GM18907 (cell line): ENCODE measurements at regions not wholly inside any gene's neighbourhood (a gene's known extent, or its start where the extent isn't known, plus 50 kb on each side); places are given as distances from the start of the nearest gene placed in this dataset.

ENCODE experiments used
- ATAC-seq: cut with Tn5 transposase; IDR thresholded peaks from one replicate; pipeline ENCODE4 v1.9.1; 2021; ENCODE audit warnings: mild to moderate bottlenecking, moderate library complexity; ENCODE audit not compliant: unreplicated experiment

DNA sequence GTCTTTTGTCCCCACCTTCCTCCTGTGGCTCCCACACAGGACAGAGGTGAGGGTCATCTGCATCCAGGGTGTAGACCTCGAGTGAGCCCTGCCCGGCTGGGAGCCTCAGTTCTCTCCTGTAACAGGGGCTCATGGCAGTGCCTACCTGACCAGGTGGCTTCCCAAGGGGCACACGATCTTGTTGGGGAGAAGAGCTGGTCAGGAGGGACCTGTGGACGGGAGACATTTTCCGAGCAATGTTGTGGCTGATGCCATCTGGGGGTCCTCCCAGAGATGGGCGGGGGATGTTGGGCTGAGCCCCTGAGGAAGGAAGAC, 51.9 kb downstream of the CEBPB start:
- ATAC-seq, result no peak

DNA sequence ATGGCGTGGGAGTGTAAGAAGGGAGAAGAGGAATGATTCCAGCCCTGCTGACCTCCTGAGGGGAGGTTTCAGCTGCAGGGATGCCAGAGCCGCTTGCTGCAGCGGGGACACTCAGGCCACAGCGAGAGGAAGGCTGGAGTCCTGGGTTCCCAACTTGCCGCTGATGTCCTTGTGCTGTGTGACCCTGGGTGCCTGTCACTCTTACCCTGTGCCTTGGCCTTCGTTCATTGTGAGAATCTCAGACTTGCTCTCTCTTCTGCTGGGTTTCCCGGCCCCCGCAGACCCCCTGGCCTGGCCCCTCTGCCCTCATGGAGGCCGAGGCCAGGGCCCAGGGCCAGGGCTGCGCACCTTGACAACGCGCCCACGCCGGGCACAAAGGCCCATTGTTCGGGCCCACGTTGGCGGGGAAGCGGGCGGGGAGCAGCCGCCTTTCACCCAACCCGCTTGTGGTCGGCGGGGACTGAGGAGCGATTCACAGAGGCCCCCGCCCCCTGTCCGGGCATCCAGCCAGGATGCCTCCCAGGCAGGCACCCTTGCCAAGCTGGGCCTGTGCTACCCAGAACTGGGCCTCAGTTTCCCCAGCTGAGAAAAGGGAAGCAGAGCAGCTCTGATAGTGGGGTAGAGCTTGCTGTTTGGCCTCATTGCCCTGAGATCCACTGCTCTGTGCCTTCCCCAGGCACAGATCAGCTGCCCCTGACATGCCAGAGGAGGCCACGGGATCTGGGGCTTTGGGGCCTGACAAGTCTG, 52.4 kb downstream of the CEBPB start:
- ATAC-seq, result no peak

DNA sequence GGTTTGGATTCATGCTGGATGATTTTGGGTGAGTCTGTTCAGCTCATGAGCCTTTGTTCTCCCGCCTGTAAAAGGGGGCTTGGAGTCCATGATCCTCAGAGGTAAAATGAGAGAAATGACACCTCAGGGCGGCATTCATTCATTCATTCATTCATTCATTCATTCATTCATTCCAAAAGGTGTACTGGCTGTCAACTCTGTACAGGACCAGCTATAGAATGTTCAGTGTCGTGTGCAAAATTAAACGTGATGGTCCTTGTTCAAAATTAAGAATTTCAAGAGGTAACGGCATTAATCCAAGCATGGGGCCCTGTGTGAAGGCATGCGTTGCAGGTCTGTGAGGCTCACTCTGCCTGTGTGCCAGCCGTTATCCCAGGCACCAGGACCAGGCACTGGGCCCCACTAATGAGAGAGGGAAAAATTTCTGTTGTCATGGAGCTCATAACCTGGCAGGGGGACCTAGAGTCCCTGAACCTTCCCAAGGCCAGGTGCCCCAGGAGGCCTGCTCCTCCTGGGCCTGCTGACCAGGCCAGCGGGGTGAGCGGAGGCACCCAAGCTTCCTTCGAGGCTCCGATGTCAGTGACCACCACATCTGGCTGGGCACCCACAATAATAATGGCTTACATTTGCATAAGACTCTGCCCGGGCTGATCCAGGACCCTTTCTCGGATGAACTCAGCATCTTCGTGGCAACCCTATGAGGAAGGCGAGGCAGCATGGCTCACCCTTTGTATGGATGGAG, 53.2 kb downstream of the CEBPB start:
- ATAC-seq, result no peak

DNA sequence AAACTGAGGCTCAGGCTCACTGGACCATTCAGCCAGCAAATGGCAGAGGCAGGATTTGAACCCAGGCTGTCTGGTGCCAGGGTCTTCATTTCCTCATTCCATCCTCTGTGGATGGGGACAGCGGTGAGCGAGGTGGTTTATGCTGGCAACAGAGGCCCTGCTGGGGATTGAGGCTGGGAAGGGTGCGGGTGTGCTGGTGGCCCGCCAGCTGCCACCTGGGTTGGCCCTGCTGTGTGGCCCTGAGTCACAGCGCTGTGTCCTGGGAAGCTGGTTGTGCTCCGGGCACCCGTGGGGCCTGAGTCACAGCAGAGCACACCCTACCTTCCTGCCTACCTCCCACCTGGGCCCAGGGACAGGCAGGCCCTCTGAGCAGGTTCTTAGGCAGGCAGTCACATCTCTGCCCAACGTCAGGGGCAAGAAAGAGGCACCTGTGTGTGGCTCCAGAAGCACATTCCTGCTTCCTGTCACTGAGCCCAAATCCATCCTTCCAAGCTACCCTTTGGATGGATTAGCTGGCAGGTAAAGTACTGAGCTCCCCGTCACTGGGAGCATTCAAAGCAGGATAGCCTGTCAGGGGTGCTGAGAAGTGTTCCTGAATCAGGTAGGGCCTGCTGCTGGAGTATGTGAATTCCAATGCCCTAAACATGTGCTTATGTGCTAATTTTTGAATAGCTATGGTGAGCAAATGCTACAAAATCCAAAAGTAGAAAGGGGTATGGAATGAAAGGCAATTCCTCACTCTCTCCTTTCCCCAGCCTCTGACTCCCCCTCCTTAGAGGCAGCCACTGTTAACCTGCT, 53.9 kb downstream of the CEBPB start:
- ATAC-seq, result no peak

DNA sequence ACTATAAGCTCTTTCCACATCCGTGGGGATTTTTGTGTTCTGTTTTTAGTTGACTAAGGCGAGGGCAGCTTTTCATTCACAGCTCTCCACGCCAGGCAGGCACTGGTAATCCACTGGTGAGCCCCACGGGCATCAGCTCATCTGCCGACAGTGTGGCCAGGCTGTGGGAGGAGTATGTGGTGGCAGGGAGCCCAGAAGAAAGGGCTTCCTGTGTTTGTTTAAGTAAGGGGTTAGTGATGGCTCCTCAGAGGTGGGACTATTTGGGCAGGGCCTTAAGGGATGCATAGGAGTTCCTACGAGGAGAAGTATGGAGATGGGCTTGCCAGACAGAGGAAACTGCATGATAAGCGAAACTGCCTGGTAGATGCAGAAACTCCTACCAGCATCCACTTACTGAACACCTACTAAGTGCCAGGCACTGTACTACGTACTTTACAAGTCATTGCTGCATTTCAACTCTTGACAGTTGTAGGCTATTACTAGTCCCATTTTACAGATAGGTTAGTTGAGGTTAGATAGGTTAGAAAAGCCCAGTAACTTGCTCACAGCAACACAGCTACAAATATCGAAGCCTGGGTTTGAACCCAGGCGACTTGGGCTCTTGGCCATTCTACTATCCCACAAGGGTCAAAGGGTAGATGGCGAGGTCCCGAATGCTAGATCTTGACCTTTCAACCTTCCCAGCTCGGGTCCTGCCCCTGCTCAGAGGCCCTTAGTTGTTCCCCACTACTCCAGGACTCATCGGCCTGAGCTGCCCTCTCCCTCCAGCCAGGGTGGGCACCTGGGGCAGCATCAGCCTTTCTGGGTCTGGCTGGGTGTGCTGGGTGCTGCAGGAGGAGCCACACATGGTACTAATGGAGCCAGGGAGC, 55.1 kb downstream of the CEBPB start:
- no peak for ATAC-seq

DNA sequence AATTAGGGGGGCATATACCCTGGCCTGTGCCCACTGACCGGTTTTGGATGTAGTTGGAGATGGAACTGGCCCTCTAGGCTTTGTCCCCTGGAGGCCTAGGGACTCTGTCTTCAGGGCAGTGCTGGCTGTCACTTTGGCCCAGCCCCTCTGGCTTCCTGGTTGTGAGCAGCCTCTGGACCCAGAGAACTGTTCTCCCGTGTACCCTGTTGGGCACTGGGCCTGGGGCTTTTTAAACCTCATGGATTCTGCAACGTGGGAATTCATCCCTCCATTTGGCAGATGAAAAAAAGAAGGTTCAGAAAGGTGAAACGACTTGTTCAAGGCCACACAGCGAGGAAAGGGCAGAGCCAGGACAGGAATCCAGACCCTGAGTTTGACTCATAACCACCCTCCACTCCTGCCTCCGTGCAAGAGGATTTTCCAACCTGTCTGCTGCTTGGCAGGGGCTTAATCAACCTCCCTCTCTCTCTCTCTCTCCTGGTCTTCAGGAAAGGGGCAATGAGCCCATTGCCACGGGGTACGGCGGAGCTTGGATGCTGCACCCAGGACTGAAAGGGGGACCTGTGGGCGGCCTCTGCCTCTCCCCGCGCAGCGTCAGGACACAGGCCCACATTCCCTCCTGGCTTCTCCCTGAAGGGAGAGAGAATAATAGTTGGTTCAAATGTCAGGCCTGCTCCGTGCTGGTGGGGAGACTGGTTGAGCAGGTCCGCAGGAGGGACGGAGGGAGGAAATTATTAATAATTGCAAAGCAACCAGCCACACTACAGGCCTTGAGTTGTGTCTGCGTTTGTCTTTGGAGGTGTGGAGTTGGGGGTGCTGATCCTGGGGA, 56.0 kb downstream of the CEBPB start:
- ATAC-seq, result no peak

DNA sequence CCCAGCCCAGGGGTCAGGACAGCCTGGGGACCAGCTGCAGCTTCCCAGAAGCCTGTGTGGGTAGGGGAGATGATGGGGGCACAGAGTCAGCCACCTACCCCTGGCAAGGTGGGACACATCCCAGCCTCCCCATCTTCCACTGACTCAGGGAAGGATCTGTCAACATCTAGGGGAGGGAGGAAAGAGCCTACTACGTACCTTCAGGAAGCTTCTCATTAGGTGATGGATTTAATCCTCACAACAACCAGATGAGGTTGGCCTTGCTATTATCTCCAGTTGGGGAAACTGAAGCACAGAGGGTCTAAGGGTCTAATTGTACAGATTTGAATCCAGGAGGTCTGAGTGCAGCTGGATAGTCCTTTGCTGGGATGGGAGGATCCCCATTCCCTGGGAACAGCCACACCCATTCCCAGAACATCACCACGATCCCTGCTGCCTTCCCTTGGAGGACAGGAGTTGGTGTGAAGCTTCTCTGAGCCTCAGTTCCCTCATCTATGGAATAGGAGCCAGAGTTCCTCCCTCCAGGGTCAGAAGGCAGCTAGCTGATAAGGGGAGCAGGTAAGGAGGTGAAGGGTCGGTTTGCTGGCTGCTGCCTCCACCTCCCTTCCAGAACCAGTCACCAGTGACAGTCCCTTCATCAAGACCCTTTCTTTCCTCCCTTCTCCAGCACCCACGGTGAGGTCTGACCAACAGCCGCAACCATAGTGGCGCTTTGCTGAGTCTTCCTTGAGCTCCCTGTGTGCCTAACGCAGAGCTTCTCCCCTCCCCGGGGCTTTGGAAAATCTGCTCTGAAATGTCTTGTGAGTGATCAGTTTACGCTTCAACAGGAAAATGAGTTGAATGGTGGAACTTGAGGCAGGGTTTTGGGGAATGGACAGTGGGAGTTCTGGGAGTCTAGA, 56.8 kb downstream of the CEBPB start:
- no peak for ATAC-seq

DNA sequence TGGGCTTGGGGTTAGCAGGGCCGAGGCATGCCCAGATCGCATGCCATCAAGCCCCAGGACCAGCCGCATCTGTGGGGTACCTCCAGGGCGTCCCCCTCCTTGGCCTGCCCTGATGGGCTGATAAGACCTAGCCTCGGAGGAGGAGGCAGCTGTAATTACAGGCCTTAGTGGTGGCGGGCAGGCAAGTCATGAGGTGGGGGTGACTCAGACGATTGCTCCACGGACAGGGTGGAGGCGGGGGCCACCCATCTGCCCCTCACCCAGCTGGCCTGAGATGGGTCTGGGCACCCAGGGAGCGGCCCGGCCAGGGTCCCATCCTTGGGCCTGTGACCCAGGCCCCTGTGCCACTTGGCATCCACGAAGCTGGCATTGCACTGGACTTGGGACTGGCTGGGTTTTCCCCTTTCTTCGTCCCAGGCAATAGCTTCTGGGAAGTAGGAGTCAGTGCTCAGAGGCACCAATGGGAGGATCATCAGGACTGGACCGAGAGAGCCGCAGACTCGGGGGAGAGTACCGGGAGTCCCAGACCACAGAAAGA, 57.5 kb downstream of the CEBPB start:
- ATAC-seq, result no peak

DNA sequence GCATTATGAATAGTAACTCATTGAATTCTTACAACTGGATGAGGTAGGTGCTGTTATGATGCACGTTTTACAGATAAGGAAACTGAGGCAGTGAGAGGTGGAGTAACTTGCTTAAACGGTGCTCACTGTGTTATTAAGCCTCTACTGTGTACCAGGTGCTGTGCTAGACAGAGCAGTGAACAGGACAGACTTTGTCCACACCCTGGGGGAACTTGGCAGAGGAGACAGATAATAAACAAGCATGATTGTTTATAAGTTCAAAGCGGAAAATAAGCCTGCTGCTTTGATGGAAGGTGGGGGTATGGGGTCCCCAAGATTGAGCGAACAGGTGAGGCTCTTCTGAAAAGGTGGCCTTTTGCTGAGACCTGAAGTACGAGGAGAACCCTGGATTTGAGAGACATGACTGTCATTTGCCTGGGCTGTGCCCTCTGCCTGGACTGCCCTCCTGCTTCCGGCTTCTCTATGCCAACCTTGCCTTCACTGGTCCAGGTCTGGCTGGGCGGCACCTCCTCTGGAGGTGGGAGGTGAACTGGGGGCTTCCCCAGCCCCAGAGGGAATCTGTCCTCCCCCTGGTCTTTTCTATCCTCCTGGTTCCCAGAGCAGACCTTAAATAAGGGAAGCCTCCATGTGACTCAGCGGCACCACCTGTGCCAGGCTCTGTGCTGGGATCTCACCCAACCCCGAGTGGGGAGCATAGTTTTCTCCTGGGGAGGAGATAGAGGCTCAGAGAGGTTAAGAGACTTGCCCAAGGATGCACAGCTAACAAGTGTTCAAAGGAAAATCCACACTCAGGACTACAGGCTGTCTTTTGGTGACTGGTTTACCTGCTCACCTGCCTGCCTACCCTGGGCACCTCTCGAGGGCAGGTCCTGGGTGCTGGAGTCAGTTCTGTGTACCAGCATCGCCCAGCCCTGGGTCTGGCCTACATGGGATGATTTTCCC, 59.1 kb downstream of the CEBPB start:
- no peak for ATAC-seq

DNA sequence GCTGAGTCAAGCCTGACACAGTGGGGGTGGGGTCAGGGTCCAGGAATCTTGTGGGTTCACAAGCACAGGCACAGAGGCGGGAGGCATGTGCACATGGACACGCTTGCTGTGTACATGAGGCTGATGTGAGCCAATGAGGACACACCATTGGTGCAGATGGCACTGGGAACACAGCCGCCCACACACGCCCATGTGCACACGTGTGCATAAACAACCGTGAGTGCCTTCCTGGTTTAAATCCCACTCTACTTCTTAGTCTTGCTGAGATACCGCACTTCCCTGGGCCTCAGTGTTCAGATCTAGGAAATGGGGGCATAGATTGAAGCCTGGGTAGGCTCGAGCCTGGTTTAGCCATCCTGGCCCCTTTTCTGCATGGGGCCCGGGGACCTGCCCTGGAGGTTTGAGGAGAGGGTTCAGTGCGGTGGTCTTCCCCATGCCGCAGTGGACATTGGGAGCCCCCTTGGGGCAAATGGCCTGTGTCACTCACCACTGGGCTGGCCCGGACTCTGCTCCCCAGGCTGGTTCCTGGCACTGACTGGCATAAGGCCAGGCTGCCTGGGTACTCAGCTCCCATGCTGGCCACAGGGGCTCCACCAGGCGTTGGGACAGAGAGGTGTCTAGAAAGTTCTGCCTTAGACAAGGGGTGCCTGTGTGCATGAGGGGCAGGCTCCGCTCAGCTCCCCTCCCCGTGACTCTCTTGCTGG, 60.2 kb downstream of the CEBPB start:
- no peak for ATAC-seq

DNA sequence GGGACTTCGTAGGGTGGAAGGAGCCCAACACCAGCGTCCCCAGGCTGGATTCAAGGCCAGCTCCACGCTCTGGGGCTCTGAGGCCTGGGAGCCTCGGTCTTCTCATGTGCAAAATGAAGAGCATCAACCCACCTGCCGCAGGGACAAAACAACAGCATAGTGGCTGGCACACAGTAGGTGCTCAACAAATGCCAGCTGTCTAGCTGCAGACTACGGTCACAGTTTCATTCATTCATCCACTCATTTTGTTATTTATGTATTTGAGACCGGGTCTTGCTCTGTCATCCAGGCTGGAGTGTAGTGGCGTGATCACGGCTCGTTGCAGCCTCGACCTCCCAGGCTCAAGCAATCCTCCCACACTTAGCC, 60.7 kb downstream of the CEBPB start:
- ATAC-seq, result no peak

DNA sequence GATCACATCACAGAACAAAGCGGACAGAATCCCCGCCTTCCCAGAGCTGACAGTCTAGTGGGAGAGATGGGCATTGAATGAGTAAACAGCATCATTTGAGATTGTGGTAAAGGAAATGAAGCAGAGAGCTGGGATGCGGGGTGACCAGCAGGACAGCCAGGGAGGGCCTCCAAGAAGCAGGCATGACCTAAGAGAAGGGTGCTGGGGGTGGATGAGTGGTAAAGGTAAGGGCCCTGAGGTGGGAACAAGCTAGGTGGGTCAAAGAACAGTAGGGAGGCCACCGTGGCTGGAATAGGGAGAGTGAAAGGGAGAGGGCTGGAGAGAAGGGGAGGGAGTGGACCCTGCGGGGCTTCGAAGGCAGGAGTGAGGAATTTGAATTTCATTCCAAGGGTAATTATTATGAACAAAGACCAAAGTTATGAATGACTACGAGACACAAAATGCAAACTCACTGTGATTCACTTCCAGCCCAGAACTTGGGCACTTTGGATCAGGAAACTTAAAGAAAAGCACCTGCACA, 61.4 kb downstream of the CEBPB start:
- ATAC-seq, result no peak

DNA sequence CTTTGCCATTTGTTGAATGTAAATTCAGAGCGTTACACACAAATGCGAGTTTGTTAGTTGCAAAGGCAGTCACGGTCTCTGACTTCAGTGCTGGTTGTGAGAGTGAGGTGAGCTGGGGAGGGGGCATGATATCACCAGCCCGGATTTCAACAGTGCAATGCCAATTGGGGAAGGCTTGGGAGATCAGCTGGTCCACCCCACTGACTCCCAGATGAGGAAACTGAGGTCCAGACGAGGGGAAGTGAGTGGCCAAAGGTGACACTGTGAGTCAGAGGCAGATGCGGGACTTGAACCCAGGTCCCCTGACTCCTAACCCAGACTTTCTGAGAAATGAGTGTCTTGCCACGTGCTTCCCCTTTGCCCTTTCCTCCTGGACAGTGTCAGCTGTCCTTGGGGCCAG, 62.1 kb downstream of the CEBPB start:
- ATAC-seq, result no peak

DNA sequence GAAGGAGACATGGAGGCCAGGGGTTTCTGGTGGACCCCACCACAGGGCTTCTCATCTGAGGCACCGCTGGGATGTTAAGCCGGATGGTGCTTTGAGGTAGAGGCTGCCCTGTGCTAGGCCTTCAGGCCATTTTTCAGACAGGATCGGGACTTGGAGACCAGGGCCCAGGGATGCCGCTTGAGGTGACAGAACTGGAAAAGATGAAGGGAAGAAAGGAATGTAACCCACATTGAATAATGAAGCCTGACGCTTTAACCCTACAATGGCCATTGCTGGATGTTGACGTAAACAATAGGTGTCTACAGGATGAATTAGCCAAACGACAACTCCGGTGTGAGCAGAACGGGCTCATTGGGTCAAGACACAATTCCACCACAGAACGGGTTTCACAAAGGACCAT, 62.5 kb downstream of the CEBPB start:
- no peak for ATAC-seq

DNA sequence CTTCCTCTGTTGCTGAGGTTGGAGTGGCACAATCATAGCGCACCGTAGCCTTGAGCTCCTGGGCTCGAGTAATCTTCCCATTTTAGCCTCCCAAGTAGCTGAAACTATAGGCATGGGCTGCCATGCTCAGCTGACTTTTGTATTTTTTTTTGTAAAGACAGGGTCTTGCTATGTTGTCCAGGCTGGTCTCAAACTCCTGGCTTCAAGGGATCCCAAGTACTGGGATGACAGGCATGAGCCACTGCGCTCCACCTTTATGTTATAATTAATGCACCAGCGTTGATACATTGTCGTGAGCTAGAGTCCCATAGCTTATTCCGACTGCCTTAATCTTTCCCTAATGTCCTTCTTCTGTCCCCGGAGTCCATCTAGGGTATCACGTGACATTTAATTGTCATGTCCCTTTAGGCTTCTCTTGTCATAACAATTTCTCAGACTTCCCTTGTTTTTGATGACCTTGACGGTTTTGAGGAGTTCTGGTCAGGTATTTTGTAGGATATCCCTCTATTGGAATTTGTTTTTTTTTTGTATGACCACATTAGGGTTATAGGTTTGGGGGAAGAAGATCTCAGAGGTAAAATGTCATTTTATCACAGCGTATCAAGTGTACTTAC, 63.9 kb downstream of the CEBPB start:
- no peak for ATAC-seq

DNA sequence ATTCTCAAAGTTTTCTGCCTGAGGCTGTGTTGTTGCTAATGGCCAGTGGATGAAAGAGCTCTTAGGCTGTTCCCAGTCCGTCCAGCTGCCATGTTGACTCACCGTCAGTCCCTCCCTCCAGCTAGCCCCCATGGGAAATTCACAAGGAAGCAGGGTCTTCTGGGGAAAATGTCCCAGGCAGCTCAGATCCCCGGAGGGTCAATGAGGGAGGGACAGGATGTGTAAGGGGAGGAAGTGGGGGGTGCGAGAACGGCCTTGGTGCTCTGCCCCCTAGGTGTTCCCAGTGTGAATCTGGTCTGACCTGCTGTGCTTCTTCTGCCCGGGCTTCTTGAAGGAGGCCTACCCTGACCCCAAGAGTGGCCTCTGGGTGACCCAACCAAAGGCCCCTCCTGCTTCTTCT, 65.9 kb downstream of the CEBPB start:
- ATAC-seq, result no peak

DNA sequence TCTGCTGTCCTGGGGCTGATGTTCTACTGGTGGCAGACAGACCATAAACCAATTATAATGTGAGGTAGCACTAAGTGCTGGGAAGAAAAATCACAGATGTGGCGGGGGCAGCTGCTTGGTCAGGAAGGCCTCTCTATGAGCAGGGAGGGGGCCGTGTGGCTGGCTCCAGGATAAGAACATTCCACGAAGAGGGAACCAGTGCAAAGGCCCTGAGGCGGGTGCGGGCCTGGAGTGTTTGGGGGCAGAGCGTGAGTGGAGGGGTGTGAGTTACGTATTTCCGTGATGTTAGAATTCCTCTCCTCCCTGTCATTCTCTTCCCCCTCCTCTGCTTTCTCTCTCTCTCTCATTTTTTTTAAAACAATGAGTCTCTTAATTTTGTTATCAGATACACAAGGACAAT, 67.2 kb downstream of the CEBPB start:
- ATAC-seq, result no peak
